Inferior parietal cortex (tissue), 1 donor: ENCODE measurements at regions not wholly inside any gene's neighbourhood (a gene's known extent, or its start where the extent isn't known, plus 50 kb on each side); places are given as distances from the start of the nearest gene placed in this dataset.

Experiments
- DNase-seq: peaks from one replicate; pipeline ENCODE4 v3.0.0-alpha.2; 2016; ENCODE audit errors: extremely low spot score

DNA sequence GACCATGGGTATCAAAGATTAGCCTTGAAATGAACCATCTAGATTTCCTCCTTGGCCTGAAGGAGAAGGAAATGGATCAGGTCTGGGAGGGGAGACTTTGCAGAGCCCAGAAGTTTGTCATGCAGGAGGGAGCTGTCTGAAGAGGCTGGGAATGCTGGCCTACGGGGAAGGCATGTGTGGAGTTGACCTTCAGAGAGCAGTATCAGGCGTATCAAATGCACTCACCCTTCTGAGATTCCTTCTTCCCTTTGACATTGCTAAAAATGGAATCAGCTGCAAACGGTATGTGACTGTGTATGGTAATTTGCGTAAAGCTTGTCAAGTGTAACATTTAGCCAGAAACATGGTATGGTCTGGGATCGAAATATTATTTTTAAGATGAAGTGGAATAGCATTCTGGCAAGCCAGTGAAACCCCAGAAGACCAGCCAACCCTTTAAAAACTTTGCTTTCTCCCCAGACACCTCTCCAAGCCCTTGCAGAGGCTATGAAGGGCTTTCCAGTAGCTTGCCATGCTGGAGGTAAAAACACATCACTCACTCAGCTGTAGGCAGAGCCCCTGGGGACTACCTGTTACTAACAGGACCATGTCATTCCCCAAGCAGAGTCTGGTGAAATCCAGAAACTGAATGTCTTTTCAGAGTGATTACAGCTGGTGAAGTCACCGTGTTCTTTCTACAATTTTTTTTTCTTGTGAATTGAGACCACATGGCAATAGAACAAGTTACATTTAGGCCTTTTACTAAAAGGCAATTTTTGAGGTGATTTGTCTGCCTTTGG is 174.7 kb upstream of the SLC24A5 start:
- DNase-seq, result no peak

DNA sequence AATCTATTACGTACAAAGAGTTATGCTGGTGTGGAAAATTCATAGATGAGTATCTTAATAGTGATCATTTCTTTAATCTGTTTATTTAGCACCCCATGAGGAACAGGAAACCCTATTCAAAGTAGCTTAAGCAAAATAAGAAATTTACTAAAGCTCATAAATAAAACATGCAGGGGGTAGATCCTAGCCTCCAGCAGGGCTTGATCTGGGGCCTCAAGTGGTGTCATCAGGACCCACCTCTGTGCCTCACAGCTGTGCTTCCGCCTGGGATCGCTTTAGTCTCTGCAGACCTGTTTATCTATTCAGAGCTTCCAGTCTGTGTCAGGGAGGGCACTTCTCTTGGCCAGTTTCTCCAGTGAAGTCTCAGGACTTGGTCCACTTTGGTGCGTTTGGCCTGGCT is 171.0 kb upstream of the SLC24A5 start:
- DNase-seq, result no peak

DNA sequence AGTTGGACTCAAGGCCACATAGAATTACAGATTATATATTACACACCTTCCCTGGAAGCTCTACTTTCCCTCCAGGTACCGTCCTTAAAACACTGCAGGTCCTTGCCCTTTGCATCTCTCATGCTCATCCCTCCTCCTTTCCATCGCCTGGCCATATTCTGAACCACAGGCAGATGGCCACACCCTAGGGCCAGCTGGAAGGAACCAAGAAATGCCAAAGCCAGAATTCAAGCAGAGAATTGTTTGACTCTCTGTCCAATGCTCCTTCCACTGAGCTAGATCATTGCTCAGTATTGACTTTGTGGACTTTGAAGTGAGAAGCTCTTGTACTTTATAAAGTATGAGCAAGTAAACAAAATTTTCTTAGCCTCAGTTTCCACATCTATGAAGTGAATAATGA is 170.3 kb upstream of the SLC24A5 start:
- DNase-seq, result no peak

DNA sequence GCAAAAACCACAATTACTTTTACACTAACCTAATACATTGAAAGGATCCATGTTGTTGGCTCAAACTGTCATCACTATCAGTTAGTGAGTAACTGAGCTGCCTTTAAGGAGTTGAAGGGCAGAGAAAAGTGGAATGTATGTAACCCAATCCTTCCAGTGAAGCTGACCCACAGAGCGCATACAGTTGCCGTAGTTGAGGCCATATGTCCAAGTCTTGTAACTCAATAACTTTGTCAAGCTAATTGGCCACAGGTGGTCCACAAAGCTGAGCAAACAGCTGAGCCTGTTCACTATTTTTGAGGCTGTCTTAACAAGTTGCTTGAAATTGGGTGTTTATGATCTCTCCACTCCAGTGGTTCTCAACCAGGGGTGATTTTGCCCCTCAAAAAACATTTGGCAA is 169.0 kb upstream of the SLC24A5 start:
- DNase-seq, result no peak

DNA sequence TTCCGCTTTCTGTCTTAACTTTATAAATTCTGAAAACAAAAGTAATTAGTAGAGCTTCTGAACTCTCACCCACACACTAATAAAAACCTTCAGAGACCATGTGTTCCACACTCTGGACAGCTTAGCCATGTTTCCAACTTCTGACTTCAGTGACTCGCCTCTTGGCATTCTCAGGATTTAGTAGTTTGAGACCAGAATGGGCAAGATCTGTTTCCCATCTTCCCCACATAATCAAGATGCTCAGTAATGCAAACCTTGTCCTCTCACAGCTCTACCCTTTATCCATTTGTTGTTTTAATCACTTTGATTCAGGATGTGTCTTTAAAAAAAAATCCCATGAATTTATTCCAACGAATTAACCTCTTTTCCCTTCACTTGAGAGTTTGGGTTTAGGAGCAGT is 166.6 kb upstream of the SLC24A5 start:
- DNase-seq, result no peak

DNA sequence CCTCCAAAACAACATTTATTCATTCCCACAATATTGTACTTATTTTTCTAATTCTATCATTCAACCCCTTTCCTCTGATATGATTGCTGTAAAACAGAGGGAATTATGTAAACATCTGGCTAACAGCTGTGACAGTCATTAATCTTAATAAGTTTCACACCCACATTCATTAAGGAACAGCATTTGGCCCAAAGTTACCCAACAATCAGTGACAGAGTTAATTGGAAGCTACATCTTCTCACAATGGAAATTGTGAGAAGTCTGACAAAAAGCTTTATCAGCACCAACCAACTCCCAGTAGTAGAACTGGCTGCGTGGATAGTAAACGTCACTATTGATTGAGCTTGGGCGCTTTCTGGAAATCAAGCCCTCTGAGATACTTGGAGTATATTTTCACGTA is 165.8 kb upstream of the SLC24A5 start:
- no peak for DNase-seq

DNA sequence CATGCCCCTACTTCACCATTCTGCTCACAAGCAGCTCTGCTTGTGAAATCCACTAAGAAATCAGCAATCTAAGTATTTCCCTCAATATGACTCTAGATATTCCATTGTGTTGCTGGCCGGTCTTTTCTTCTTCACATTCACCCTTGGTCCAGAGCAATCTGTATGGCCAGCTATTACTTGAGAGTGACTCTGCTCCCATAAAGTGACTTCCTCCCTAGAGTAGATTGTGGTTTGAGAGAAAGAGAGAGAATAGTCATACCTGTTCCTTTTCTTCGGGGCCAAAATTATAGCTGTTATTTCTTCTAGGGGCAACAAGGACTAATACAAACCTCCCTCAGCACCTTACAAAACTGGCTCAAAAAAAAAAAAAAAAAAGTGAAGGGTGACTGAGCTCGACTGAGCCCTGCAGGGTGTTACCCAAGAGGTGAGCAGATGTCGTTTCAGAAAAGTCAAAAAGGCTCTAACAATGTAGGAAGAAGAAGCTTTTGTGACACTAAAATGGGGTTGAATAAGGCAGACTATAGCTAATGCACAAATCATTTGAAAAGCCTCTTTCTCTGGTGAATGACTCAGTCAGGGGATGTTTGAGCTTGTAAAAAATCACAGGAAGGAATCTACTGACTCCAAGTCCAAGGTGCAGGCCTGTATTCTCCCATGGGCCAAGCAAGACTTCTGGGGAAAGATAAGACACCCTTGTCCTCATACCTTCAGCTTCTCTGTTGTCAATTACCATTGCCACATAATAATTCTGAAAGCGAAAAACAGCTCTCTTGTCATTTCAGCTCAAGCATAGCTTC is 161.0 kb upstream of the SLC24A5 start:
- DNase-seq, result no peak

DNA sequence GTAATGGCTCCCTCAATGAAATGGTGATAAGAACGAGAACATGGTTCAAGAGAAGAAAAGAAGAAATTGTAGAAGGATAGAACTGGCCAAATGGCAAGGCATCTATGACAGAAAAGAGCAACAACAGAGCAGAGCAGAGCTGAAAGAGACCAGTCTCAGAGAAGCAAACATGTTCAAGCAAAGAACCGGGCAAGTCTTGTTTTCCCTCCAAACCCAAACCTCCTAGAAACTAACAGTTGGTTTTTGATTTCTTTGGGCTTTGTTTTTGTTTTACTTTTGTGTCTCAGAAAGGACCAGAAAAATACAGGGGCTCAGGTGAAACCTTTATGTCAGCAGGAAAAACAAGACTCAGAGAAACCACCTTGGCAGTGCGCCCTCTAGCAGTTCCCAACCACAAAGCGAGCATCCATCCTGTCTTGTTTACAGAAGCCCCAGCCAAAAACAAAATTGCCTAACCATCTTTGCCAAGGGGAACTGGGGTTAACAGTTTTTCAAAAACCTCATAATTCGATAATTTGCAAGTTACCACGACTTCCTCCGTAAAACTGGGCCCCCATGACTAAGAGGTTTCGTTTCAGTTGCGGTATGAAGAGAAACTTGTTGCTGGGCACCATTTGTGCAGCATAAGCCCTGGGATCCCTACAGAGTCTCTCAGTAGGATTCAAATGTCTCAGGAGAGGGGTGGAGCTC is 159.2 kb upstream of the SLC24A5 start:
- no peak for DNase-seq

DNA sequence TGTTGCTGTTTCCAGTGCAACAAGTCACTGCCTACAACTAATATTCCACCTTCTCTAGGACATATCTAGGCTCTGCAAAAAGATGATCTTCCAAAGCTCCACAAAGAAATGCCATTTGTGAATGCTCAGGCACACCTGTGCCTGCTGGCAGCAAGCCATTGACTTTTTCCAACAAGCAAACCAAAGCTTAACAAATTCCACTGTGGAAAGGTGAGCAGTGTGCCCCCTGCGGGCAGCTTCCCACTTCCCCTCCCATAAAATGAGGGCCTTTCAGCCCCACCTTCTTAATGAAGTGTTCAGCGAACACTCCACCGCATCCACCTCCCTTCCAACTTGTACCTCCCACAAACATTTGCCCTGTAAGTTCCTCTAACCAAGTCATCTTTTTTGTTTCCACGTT is 157.5 kb upstream of the SLC24A5 start:
- no peak for DNase-seq

DNA sequence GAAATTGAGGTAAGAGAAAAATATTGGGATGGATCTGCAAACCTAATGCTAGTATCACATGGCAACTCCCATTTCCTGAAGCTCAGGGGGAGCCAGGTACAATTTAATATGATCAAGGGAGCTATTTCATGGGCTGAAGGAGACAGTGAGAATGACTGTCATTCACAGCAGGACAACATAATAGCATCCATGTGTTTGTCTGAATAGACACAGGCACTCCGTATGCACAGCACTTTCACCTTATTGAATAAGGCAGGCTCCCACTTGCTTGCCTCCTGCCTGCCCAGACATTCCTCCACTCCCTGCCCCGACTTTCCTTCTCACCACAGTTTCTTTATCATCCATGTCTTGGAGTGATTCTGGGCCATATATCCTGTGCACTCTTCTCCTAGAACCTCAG is 156.6 kb upstream of the SLC24A5 start:
- DNase-seq, result no peak

DNA sequence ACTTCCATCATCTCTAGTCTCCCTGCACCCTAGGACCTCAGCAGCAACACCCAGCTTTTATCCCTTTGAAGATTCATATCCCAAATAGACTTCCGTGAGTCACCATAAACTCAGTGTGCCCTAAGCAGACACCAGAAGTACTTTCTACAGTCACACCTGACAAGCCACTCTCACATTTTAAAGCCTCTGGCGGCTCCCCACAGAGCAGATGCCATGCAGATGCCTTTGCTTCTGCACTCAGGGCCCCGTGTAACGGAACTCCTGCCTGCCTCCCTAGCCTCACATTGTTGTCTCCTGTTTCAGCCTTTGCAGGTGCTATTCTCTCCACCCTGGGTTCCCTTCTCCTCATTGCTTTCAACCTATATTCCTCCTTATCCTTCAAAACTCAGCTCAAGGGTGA is 155.5 kb upstream of the SLC24A5 start:
- no peak for DNase-seq

DNA sequence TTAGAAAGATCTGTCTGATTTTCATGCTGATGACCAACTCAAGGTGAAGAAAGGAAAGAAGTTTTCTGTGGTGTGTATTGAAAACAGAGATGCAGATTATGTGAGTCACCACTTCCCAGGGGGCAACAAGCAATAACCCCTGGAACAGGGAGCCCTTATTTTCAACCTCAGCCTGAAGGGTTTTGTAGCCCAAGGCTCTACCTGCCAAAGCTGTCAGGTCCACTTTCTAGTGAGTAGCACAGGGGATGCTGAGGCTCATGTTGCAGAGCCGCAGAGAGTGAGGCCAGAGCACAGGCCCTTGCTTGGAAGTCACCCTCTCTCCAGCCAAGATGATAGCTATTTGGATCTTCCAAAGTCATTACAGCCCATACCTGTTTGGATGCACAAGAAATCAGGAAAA is 152.2 kb upstream of the SLC24A5 start:
- DNase-seq, result no peak

DNA sequence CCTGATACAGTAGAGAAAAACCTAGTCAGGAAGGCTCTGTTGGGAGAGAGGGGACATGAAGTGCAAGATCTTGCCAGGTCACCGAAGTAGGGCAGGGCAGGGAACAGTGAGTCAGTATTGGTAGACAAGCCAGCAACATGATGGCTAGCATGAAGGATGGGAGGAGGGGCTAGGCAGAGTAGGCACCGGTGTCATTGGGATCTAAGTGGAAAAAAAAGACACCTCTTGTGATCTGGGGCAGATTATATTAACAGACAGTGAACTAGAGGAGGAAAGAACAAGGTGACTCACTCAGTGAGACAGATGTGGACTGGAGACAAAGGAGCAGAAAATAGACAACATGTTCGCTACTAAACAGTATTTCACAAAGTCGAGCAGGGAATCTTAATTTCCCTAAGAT is 149.2 kb upstream of the SLC24A5 start:
- no peak for DNase-seq

DNA sequence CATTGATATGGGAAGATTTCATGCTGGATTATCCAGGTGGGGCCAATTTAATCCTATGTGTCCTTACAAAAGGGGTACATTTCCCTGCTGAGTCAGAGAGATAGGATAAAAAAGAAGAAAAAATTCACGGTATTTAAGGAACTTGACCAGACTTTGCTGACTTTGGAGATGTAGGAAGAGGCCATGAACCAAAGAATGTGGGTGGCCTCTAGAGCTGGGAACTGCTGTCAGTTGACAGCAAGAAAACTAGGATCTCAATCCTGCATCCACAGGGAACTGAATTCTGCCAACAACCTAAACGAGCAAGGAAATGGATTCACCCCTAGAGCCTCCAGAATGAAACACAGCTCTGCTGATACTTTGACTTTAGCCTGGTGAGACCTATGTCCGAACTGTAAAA is 148.1 kb upstream of the SLC24A5 start:
- DNase-seq, result no peak

DNA sequence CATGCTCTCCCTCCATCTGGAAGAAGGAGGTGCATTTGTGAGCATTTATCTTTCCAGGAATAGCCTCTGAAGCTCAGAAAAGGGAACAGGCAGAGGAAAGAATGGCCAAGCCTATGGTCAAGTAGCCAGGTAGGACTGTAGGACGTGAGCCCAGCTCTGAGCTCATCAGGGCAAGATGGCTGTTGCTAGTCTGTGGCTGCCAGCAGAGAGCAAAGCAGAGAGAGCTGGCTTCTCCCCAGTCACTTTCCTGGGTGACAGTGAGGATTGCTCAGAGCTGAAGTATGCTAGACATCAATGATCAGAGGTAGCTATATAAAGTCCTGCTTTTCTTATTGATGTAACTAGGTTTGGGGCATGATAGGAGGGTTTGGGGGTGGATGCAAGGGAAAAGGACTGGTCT is 146.1 kb upstream of the SLC24A5 start:
- no peak for DNase-seq

DNA sequence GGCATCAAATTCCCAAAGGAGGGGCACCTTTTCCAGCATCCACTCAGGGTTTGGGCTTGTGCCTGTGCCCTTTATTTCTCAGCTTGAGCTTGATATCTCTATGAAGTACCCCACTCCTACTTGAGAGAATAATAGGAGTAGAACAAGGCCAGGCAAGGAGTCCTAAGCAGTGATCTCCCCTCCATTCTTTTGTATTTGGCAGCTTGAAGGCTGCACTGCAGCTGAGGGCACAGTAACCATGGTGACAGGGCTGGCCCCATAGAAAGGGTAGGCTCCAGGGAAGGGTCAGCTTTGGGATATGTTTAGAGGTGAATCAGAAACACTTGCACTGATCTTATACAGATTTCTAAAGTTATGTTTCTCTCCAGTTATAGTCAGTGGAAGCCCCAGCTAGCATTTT is 145.4 kb upstream of the SLC24A5 start:
- no peak for DNase-seq

DNA sequence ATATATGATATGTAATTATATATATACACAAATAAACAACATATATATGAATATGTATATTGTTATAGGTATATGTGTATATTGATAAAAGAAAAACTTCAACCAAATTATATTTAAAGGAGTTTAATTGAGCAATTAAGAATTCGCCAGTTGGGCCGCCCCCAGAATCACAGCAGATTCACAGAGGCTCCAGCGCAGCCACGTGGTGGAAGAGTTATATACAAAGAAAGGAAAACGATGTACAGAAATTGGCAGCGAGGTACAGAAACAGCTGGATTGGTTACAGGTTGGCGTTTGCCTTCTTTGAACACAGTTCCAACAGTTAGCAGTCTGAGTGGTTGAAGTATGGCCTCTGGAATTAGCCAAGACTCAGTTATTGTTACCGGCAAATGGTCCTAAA is 137.3 kb upstream of the SLC24A5 start:
- DNase-seq, result no peak

DNA sequence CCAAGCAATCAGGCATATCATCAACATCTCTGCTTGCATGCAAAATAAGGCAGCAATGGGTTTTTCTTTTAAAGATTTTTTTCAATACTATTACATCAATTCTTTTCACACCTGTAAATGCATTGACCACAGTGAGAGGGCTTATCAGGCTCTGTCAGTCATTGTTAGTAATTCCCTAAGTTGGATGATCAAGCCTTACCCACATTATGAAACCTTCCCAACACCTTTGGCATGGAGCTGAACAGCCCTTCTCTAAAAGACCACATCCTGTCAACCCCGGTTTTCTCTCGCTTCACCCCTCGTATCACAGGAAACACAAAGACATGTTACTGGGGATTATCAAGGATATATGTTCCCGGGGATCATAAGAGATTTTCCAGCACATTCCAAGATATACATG is 135.2 kb upstream of the SLC24A5 start:
- DNase-seq, result no peak

DNA sequence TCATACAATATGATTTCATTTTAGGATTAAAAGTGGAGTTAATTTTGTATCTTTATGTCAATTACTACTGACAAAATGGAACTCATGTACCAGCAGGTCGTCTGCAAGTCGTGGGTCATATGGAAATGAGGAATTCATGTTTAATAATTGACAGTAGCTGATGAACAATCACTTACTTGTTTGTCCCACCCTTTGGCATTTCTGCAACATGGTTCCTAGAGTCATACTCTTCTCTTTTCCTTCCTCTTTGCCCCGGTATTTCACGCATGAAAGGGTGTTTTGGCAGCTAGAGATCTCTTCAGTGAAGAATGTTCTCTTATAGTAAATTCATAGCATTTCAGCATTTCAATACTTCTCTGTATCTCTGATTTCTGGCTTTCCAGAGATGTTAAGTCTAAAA is 133.3 kb upstream of the SLC24A5 start:
- no peak for DNase-seq

DNA sequence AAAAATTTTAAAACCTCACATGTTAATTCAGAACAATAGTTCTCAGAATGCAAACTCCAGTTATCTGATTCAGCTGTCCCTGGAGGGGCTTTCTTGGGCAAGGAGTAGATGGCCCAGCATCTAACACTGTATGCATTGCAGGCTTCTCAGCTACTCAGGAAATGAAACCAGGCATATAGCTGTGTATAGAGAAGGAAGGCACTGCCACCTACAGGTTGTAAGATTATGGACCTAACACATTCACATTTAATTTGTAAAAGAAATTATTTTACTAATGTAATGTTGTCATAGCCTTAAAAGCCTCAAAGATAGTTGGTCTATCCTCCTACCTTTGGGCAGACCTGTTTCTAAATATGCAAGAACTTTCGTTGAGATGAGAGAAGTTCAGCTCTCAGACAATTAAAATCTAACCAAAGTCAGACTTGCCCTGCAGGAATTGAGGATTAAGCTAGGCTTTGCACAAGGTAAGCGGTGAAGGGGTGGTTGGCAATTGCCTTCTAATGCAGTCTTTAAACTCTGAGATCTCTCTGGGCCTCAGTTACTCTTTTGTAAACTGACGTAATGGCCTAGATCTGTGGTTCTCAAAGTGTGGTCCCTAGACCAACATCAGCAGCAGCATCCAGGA is 132.8 kb upstream of the SLC24A5 start:
- DNase-seq, result peak; percentile 83

DNA sequence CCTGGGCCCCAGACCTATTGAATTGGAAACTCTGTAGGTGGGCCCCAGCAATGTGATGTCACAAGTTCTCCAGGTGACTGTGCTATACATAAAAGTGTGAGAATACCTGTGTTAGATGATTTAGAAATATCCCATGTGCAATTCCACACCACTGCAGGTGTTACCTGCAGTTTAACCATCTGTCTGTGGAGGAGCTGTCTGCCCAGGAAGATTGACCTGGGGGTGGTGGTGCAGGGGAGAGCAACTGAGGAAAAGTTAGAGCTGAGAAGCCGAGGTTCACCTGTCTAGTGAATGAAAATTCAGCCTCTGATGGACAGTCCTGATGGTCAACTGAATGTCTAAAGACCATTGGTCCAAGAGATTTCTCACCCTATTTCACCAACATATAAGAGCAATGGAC is 132.2 kb upstream of the SLC24A5 start:
- no peak for DNase-seq

DNA sequence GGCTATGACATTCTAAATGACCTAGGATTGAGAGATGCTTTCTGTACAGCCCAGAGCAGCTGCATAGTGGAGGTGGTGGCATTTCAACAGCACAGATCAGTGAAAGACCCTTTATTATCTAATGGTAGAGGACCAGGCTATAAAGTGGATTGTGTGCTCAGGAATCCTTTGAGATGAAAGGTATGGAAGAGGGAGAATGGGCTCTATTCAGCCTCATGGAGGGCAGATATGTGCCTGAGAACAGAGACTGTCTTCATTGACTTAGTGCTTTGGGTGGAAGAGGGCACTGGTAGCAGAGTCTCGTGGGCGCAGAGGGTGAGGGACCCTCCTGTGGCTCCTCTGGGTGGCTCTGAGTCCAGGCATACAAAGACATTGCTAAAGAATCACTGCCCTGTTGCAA is 130.0 kb upstream of the SLC24A5 start:
- no peak for DNase-seq
